HCT116 (cell line): ENCODE measurements at regions not wholly inside any gene's neighbourhood (a gene's known extent, or its start where the extent isn't known, plus 50 kb on each side); places are given as distances from the start of the nearest gene placed in this dataset.

Experiments used
- ATAC-seq: fragments of 200-7000 bp; cut with Tn5 transposase; 2 replicates; pipeline ENCODE4 v1.9.1; 2020; ENCODE audit warnings: mild to moderate bottlenecking, moderate library complexity
- BruUV-seq: library from RNA; stranded (reverse); fragments of 400-500 nt; replicated peaks from 2 replicates; lab custom pipeline; 2021; lab: Mats Ljungman, UMichigan
- CTCF ChIA-PET: fragments of 300-600 bp; sonication (Branson Sonifier 250); formaldehyde crosslinking; loops from one replicate; lab custom pipeline; 2021; ENCODE audit warnings: antibody characterized with exemption; lab: Charles Lee
- POLR2A ChIA-PET: fragments of 300-600, 350-600 bp; sonication (Branson Sonifier 250); formaldehyde crosslinking; loops from one replicate; lab custom pipeline; 2021; ENCODE audit warnings: antibody characterized with exemption; lab: Charles Lee
- RAD21 ChIA-PET, 2 experiments: fragments of 300-600 bp; sonication (Branson Sonifier 250); formaldehyde crosslinking; loops; one replicate each; lab custom pipeline; 2023; ENCODE audit warnings: low total read pairs in 2 of 2; ENCODE audit not compliant: uncharacterized antibody in 2 of 2, unreplicated experiment in 2 of 2, low non-redundant PET in 1 of 2; lab: Charles Lee
- DNase-seq: peaks from one replicate; pipeline ENCODE4 v3.0.0-alpha.2; 2010; ENCODE audit warnings: low read depth, low spot score
- H2AFZ ChIP-seq: fragments of 200-600 bp; shearing (Covaris generic), sonication (generic); 2 replicates; pipeline ENCODE4 v1.6.1; 2017; ENCODE audit warnings: low read depth, mixed run types, mixed read lengths, antibody characterized with exemption, low read length; ENCODE audit not compliant: poor library complexity, severe bottlenecking
- H3K27ac ChIP-seq: 2 replicates; pipeline ENCODE4 v1.5.1; 2012; ENCODE audit warnings: low read depth, low read length
- H3K27me3 ChIP-seq: fragments of 200-600 bp; sonication (generic); 2 replicates; pipeline ENCODE4 v1.6.1; 2016; ENCODE audit warnings: mixed run types, low read length, mixed read lengths; ENCODE audit not compliant: insufficient read depth
- H3K36me3 ChIP-seq, 2 experiments: fragments of 200-500 bp in 1 of 2; fragments of 200-600 bp in 1 of 2; sonication (Bioruptor generic) in 1 of 2; sonication (generic) in 1 of 2; 2 replicates each; pipeline versions ENCODE4 v1.5.1 to v1.6.1; 2014 to 2016; ENCODE audit warnings: low read length in 2 of 2, inconsistent platforms in 1 of 2, mixed read lengths in 1 of 2, mixed run types in 1 of 2; ENCODE audit not compliant: insufficient read depth in 2 of 2, control insufficient read depth in 1 of 2
- H3K4me1 ChIP-seq, 2 experiments: fragments of 200-600 bp in 1 of 2; sonication (generic) in 1 of 2; 2 replicates each; pipeline versions ENCODE4 v1.5.1 to v1.6.1; 2012 to 2017; ENCODE audit warnings: low read length in 2 of 2, inconsistent platforms in 1 of 2, mild to moderate bottlenecking in 1 of 2, mixed read lengths in 1 of 2, mixed run types in 1 of 2, moderate library complexity in 1 of 2; ENCODE audit not compliant: insufficient read depth in 2 of 2, control insufficient read depth in 1 of 2
- H3K4me2 ChIP-seq: fragments of 200-600 bp; sonication (generic); 2 replicates; pipeline ENCODE4 v1.6.1; 2017; ENCODE audit warnings: mixed run types, low read length, mixed read lengths
- H3K4me3 ChIP-seq, 2 experiments: fragments of 200-600 bp in 1 of 2; sonication (generic) in 1 of 2; replicated peaks in 1 of 2; 2 replicates each; pipeline ENCODE4 v1.5.1; 2011 to 2016; ENCODE audit warnings: low read length in 2 of 2, control low read depth in 1 of 2, low read depth in 1 of 2, mild to moderate bottlenecking in 1 of 2, mixed read lengths in 1 of 2, mixed run types in 1 of 2
- H3K79me2 ChIP-seq: fragments of 200-600 bp; sonication (generic); 2 replicates; pipeline ENCODE4 v1.6.1; 2017; ENCODE audit warnings: mild to moderate bottlenecking, mixed run types, low read length, moderate library complexity, mixed read lengths; ENCODE audit not compliant: insufficient read depth
- H3K9ac ChIP-seq: fragments of 200-600 bp; sonication (generic); 2 replicates; pipeline ENCODE4 v1.6.1; 2016; ENCODE audit warnings: low read length, mixed read lengths
- H3K9me2 ChIP-seq: fragments of 200-600 bp; sonication (generic), shearing (Covaris generic); 2 replicates; pipeline ENCODE4 v1.6.1; 2017; ENCODE audit warnings: mixed run types, mild to moderate bottlenecking, moderate library complexity; ENCODE audit not compliant: insufficient read depth
- H3K9me3 ChIP-seq, 2 experiments: fragments of 200-500 bp in 1 of 2; fragments of 200-600 bp in 1 of 2; sonication (Bioruptor generic) in 1 of 2; sonication (generic) in 1 of 2; 2 replicates each; pipeline ENCODE4 v1.6.1; 2014 to 2017; ENCODE audit warnings: low read length in 2 of 2, mixed read lengths in 2 of 2, inconsistent platforms in 1 of 2, low read depth in 1 of 2, mild to moderate bottlenecking in 1 of 2, mixed run types in 1 of 2, moderate library complexity in 1 of 2; ENCODE audit not compliant: control insufficient read depth in 1 of 2, insufficient read depth in 1 of 2
- H4K20me1 ChIP-seq: fragments of 200-600 bp; sonication (generic), shearing (Covaris generic); 2 replicates; pipeline ENCODE4 v1.6.1; 2017; ENCODE audit warnings: mixed run types, mild to moderate bottlenecking, moderate library complexity; ENCODE audit not compliant: insufficient read depth
- ATF3 ChIP-seq: IDR thresholded peaks from 2 replicates; pipeline ENCODE4 v1.6.1; 2012
- CBX3 ChIP-seq: IDR thresholded peaks from 2 replicates; pipeline ENCODE4 v1.6.1; 2012; ENCODE audit warnings: low read depth
- EGR1 ChIP-seq: IDR thresholded peaks from 2 replicates; pipeline ENCODE4 v1.6.1; 2012; ENCODE audit warnings: low read depth
- ELF1 ChIP-seq: IDR thresholded peaks from 2 replicates; pipeline ENCODE4 v1.6.1; 2012; ENCODE audit warnings: low read depth, borderline replicate concordance
- JUND ChIP-seq: IDR thresholded peaks from 2 replicates; pipeline ENCODE4 v1.6.1; 2012
- REST ChIP-seq: IDR thresholded peaks from 2 replicates; pipeline ENCODE4 v1.6.1; 2012; ENCODE audit warnings: low read depth
- SP1 ChIP-seq: IDR thresholded peaks from 2 replicates; pipeline ENCODE4 v1.6.1; 2012; ENCODE audit warnings: low read depth
- TCF7L2 ChIP-seq: IDR thresholded peaks from 2 replicates; pipeline ENCODE4 v1.7.0; 2011; ENCODE audit warnings: borderline replicate concordance, inconsistent platforms; ENCODE audit not compliant: insufficient read depth, insufficient read length; ENCODE audit errors: extremely low read depth
- ZNF274 ChIP-seq: fragments of 200-500 bp; sonication (Bioruptor generic); IDR thresholded peaks from 2 replicates; pipeline ENCODE4 v1.6.1; 2014; ENCODE audit warnings: mild to moderate bottlenecking, low read depth, low read length, inconsistent platforms
- intact Hi-C: fragments of 100-400 bp; cut with micrococcal nuclease; formaldehyde crosslinking; loops from 2 replicates; pipeline ENCODE4 v1.10.0; 2022

GRCh38 chr2:118521272-118521671 is 326.2 kb downstream of the EN1 start:
- no TSS peak for BruUV-seq
- Histone ChIP-seq H3K4me1 (no peaks in the 10 kb centered on the region), H3K27ac (no peak overlapping the region), H2AFZ (no peak overlapping the region), H3K9me3 (peaks cover 0 to 10% of the 10 kb centered on the region in 2 experiments; a peak in 1 of 4 replicates), H4K20me1 (no peaks in the 10 kb centered on the region), H3K27me3 (no peaks in the 10 kb centered on the region), H3K9me2 (no peaks in the 10 kb centered on the region), H3K9ac (no peak overlapping the region), H3K36me3 (no peaks in the 10 kb centered on the region), H3K79me2 (no peaks in the 10 kb centered on the region), H3K4me3 (no peak overlapping the region), H3K4me2 (no peak overlapping the region)
- POLR2A ChIA-PET, result no interaction called here
- intact Hi-C loops, result no loop called here
- RAD21 ChIA-PET, result no interaction called here
- peak; percentile 37; the same call in 1 of the 2 replicates for TF ChIP-seq ZNF274
- TF ChIP-seq JUND, result no peak
- ATAC-seq (no peak), DNase-seq (no peak)
- CTCF ChIA-PET, result no interaction called here

- no TSS peak for BruUV-seq
- Histone ChIP-seq H3K27ac (no peak overlapping the region), H3K27me3 (no peaks in the 10 kb centered on the region), H3K9me2 (no peaks in the 10 kb centered on the region), H3K4me3 (no peak overlapping the region), H3K9ac (no peak overlapping the region), H3K4me1 (no peaks in the 10 kb centered on the region), H4K20me1 (no peaks in the 10 kb centered on the region), H3K4me2 (no peak overlapping the region), H3K9me3 (peaks cover 0 to 10% of the 10 kb centered on the region in 2 experiments; a peak in 1 of 4 replicates), H3K79me2 (no peaks in the 10 kb centered on the region), H2AFZ (no peak overlapping the region), H3K36me3 (no peaks in the 10 kb centered on the region)
- intact Hi-C loops, result no loop called here
- ChIA-PET RAD21 (no interaction called here), CTCF (no interaction called here), POLR2A (no interaction called here)
- no peak for TF ChIP-seq SP1
- TF ChIP-seq ATF3, result no peak
- no peak for TF ChIP-seq JUND
- TF ChIP-seq ELF1, result no peak
- no peak for TF ChIP-seq CBX3
- no peak for TF ChIP-seq TCF7L2
- no peak for TF ChIP-seq REST
- no peak for TF ChIP-seq EGR1
- no peak for ATAC-seq
- DNase-seq, result no peak
Measured at GRCh38 chr2:118520246-118520645, 327.2 kb downstream of the EN1 start.
